ENCODE measurements at regions not wholly inside any gene's neighbourhood (a gene's known extent, or its start where the extent isn't known, plus 50 kb on each side); places are given as distances from the start of the nearest gene placed in this dataset.

GRCh38 chr1:80054129-80054528 lies 1047.6 kb upstream of the ADGRL4 start (continued):
- TF ChIP-seq NANOG (IDR thresholded peaks at IDR 0.05; ENCODE audit: insufficient read depth, low read depth, low read length, poor library complexity, severe bottlenecking), result no peak
- no peak for TF ChIP-seq SIN3A (conservative IDR thresholded peaks at IDR 0.05 in 1 of 2, IDR thresholded peaks at IDR 0.05 in 1 of 2; ENCODE audit: low read depth in 1 of 2, low read length in 2 of 2)
- TF ChIP-seq EZH2 (IDR thresholded peaks at IDR 0.05; ENCODE audit: low read depth, low read length, severe bottlenecking), result no peak
- no peak for TF ChIP-seq SIRT6 (IDR thresholded peaks at IDR 0.05; ENCODE audit: low read length)
- no peak for TF ChIP-seq FOSL1 (IDR thresholded peaks at IDR 0.05; ENCODE audit: insufficient read depth, low read depth, low read length)
- no peak for TF ChIP-seq MAX (IDR thresholded peaks at IDR 0.05)

Data from H1 (cell line).